GM12878 (cell line): ENCODE measurements at regions not wholly inside any gene's neighbourhood (a gene's known extent, or its start where the extent isn't known, plus 50 kb on each side); places are given as distances from the start of the nearest gene placed in this dataset.

Experiments
- ATAC-seq: fragments of 200-7000 bp; cut with Tn5 transposase; 3 replicates; pipeline ENCODE4 v1.9.1; 2020; ENCODE audit warnings: mild to moderate bottlenecking, moderate library complexity
- BruUV-seq: library from RNA; stranded (reverse); fragments of 400-500 nt; replicated peaks from 2 replicates; lab custom pipeline; 2021; lab: Mats Ljungman, UMichigan
- CTCF ChIA-PET: fragments of 300-600 bp; sonication (Branson Sonifier 250); formaldehyde crosslinking; extraction: SDS; loops from one replicate; lab custom pipeline; 2021; ENCODE audit warnings: inconsistent platforms; lab: Yijun Ruan, JAX
- POLR2A ChIA-PET: fragments of 350-600 bp; formaldehyde crosslinking; extraction: SDS; loops from one replicate; lab custom pipeline; 2021; ENCODE audit warnings: inconsistent platforms; lab: Charles Lee
- RAD21 ChIA-PET: fragments of 300-600 bp; sonication (Branson Sonifier 250); formaldehyde crosslinking; loops from one replicate; lab custom pipeline; 2023; ENCODE audit warnings: antibody characterized with exemption; ENCODE audit not compliant: unreplicated experiment; lab: Charles Lee
- SMC1A ChIA-PET: fragments of 300-600 bp; sonication (Branson Sonifier 250); formaldehyde crosslinking; loops from one replicate; lab custom pipeline; 2023; ENCODE audit not compliant: unreplicated experiment, uncharacterized antibody; lab: Charles Lee
- DNase-seq: peaks from one replicate; pipeline ENCODE4 v3.0.0-alpha.2; 2011; ENCODE audit warnings: low read depth, low spot score
- FAIRE-seq: peaks from 3 replicates; lab custom pipeline; 2011; peaks lifted over from hg19 to GRCh38; lab: Jason Lieb, UNC
- H2AFZ ChIP-seq: 2 replicates; pipeline ENCODE4 v1.6.0; 2011; ENCODE audit warnings: low read depth, low read length, control low read depth; ENCODE audit not compliant: control insufficient read depth
- H3K27ac ChIP-seq: 2 replicates; pipeline ENCODE4 v1.5.1; 2011; ENCODE audit warnings: control low read depth; ENCODE audit not compliant: control insufficient read depth, insufficient read depth
- H3K27me3 ChIP-seq, 2 experiments: replicated peaks in 1 of 2; 2 replicates each; pipeline versions ENCODE4 v1.6.0 to v1.6.1; 2011; ENCODE audit warnings: low read length in 1 of 2; ENCODE audit not compliant: control insufficient read depth in 2 of 2, insufficient read depth in 2 of 2
- H3K36me3 ChIP-seq, 2 experiments: 2 replicates each; pipeline ENCODE4 v1.5.1; 2011; ENCODE audit warnings: low read length in 1 of 2; ENCODE audit not compliant: control insufficient read depth in 2 of 2, insufficient read depth in 2 of 2
- H3K4me1 ChIP-seq: 2 replicates; pipeline ENCODE4 v1.6.1; 2011; ENCODE audit warnings: mild to moderate bottlenecking, low read length, moderate library complexity, mixed read lengths; ENCODE audit not compliant: control insufficient read depth, insufficient read depth
- H3K4me2 ChIP-seq: 2 replicates; pipeline ENCODE4 v1.6.0; 2011; ENCODE audit warnings: control low read depth; ENCODE audit not compliant: control insufficient read depth, insufficient read depth
- H3K4me3 ChIP-seq: fragments of 200-600 bp; sonication (generic); 2 replicates; pipeline ENCODE4 v1.5.1; 2016
- H3K79me2 ChIP-seq: 2 replicates; pipeline ENCODE4 v1.6.0; 2011; ENCODE audit warnings: low read length; ENCODE audit not compliant: control insufficient read depth, insufficient read depth
- H3K9ac ChIP-seq: 2 replicates; pipeline ENCODE4 v1.8.0; 2011; ENCODE audit warnings: low read length, control low read depth, mixed read lengths; ENCODE audit not compliant: control insufficient read depth, insufficient read depth
- H3K9me3 ChIP-seq: replicated peaks from 3 replicates; pipeline ENCODE4 v1.5.1; 2011; ENCODE audit warnings: mild to moderate bottlenecking, low read length; ENCODE audit not compliant: control insufficient read depth, insufficient read depth
- H4K20me1 ChIP-seq: 2 replicates; pipeline ENCODE4 v1.6.0; 2011; ENCODE audit not compliant: control insufficient read depth, insufficient read depth
- E4F1 ChIP-seq: fragments of 450-650 bp; IDR thresholded peaks from 2 replicates; pipeline ENCODE4 v1.6.1; 2018; ENCODE audit warnings: borderline replicate concordance, mild to moderate bottlenecking; ENCODE audit not compliant: partially characterized antibody
- ELK1 ChIP-seq: IDR thresholded peaks from 2 replicates; pipeline ENCODE4 v1.6.1; 2012; ENCODE audit warnings: low read depth, low read length, improper control_type of control experiment
- KAT2A ChIP-seq: conservative IDR thresholded peaks from 2 replicates; pipeline ENCODE4 v1.6.1; 2011; ENCODE audit warnings: low read depth, low read length; ENCODE audit not compliant: control insufficient read depth
- MLLT1 ChIP-seq: fragments of 450-650 bp; IDR thresholded peaks from 2 replicates; pipeline ENCODE4 v1.6.1; 2016; ENCODE audit warnings: mild to moderate bottlenecking
- MTA3 ChIP-seq: IDR thresholded peaks from 2 replicates; pipeline ENCODE4 v1.6.1; 2012; ENCODE audit warnings: low read length, inconsistent platforms, borderline replicate concordance
- NR2C2 ChIP-seq: IDR thresholded peaks from 2 replicates; pipeline ENCODE4 v1.6.1; 2011; ENCODE audit warnings: borderline replicate concordance, low read depth; ENCODE audit not compliant: control insufficient read depth, insufficient read length
- PML ChIP-seq: IDR thresholded peaks from 2 replicates; pipeline ENCODE4 v1.6.1; 2012; ENCODE audit warnings: low read length, inconsistent platforms
- SPI1 ChIP-seq: IDR thresholded peaks from 2 replicates; pipeline ENCODE4 v1.6.1; 2011; ENCODE audit warnings: low read depth, mild to moderate bottlenecking, low read length, moderate library complexity, borderline replicate concordance; ENCODE audit not compliant: insufficient read depth
- USF1 ChIP-seq: IDR thresholded peaks from 2 replicates; pipeline ENCODE4 v1.6.1; 2011; ENCODE audit warnings: borderline replicate concordance, low read depth, mild to moderate bottlenecking, moderate library complexity, mixed read lengths, low read length; ENCODE audit not compliant: insufficient read depth; ENCODE audit errors: extremely low read length
- ZNF274 ChIP-seq: IDR thresholded peaks from one replicate; pipeline ENCODE4 v1.8.0; 2011; ENCODE audit not compliant: insufficient read length, insufficient read depth
- WGBS: methylation state at CpG from one replicate; pipeline ENCODE4 v1.1.6; 2016; ENCODE audit warnings: low lambda C conversion rate; ENCODE audit not compliant: insufficient replicate concordance, insufficient coverage; ENCODE audit errors: missing lambda C conversion rate; 5-methylcytosine and 5-hydroxymethylcytosine counted together
- in situ Hi-C: fragments of 300-500 bp; cut with MboI; formaldehyde crosslinking; loops from 9 replicates; pipeline ENCODE4 v1.14.3; 2018; ENCODE audit warnings: mixed read lengths
- intact Hi-C: fragments of 100-400 bp; cut with micrococcal nuclease; formaldehyde crosslinking; loops from one replicate; pipeline ENCODE4 v1.14.2; 2022; ENCODE audit not compliant: unreplicated experiment

GRCh38 chr1:232179896-232180778 lies 449.8 kb downstream of the SIPA1L2 start (continued):
- TF ChIP-seq E4F1 (no peak), MTA3 (no peak), ELK1 (no peak), KAT2A (no peak), USF1 (no peak), ZNF274 (no peak)
- TF ChIP-seq, all 136 proteins: peak for 0

GRCh38 chr1:232178191-232178590 lies 451.7 kb downstream of the SIPA1L2 start:
- ChIA-PET POLR2A (no interaction called here), SMC1A (no interaction called here), CTCF (no interaction called here), RAD21 (no interaction called here)
- Histone ChIP-seq H3K4me2 (no peak overlapping the region), H3K79me2 (no peaks in the 10 kb centered on the region), H3K4me1 (no peaks in the 10 kb centered on the region), H3K36me3 (no peaks in the 10 kb centered on the region), H4K20me1 (no peaks in the 10 kb centered on the region), H3K27ac (no peak overlapping the region), H3K9me3 (no peaks in the 10 kb centered on the region), H3K9ac (no peak overlapping the region), H2AFZ (no peak overlapping the region), H3K27me3 (no peaks in the 10 kb centered on the region), H3K4me3 (no peak overlapping the region)
- FAIRE-seq (no peak), ATAC-seq (no peak), DNase-seq (no peak)
- 2% methylated on average over 2 of the region's 2 CpGs for WGBS
- in situ Hi-C loops (no loop called here), intact Hi-C loops (no loop called here)
- no TSS peak for BruUV-seq
- TF ChIP-seq SPI1 (no peak), MLLT1 (no peak), NR2C2 (no peak), PML (no peak)
